GM12872 (cell line): ENCODE measurements at regions not wholly inside any gene's neighbourhood (a gene's known extent, or its start where the extent isn't known, plus 50 kb on each side); places are given as distances from the start of the nearest gene placed in this dataset.

Experiments used
- CTCF ChIP-seq: IDR thresholded peaks from 3 replicates; pipeline ENCODE4 v1.5.1; 2011; ENCODE audit warnings: low read depth, mild to moderate bottlenecking, low read length, moderate library complexity; ENCODE audit not compliant: insufficient read depth

GRCh38 chr10:32151871-32152270 lies 95.6 kb upstream of the KIF5B start:
- TF ChIP-seq CTCF: no peak

- no peak for TF ChIP-seq CTCF
Observed at GRCh38 chr10:32150532-32151101, 94.4 kb upstream of the KIF5B start.

- no peak for TF ChIP-seq CTCF
Observed at GRCh38 chr10:32149252-32149955, 93.2 kb upstream of the KIF5B start.

GRCh38 chr10:32148864-32149251 lies 92.6 kb upstream of the KIF5B start:
- no peak for TF ChIP-seq CTCF

GRCh38 chr10:32147730-32148129 lies 91.5 kb upstream of the KIF5B start:
- no peak for TF ChIP-seq CTCF

GRCh38 chr10:32146166-32146565 lies 89.9 kb upstream of the KIF5B start:
- no peak for TF ChIP-seq CTCF

- TF ChIP-seq CTCF: no peak
Observed at GRCh38 chr10:32144817-32145688, 88.8 kb upstream of the KIF5B start.
